H9 (cell line): ENCODE measurements at regions not wholly inside any gene's neighbourhood (a gene's known extent, or its start where the extent isn't known, plus 50 kb on each side); places are given as distances from the start of the nearest gene placed in this dataset.
"Not testable (repeated sequence)": the region's sequence is repeated elsewhere in the genome, so short reads cannot be mapped to it uniquely, and the experiment has no call there.

Source experiments
- DNase-seq: peaks from one replicate; pipeline ENCODE4 v3.0.0-alpha.2; 2017
- H2AFZ ChIP-seq: one replicate; pipeline ENCODE4 v1.6.1; 2013; ENCODE audit warnings: mild to moderate bottlenecking, low read length, control low read depth, moderate library complexity
- H2AK5ac ChIP-seq: 2 replicates; pipeline ENCODE4 v1.6.1; 2013; ENCODE audit warnings: low read length, control low read depth, mixed read lengths; ENCODE audit not compliant: insufficient read length
- H2BK120ac ChIP-seq: one replicate; pipeline ENCODE4 v1.6.1; 2013; ENCODE audit warnings: low read depth, mild to moderate bottlenecking, low read length, control low read depth, inconsistent platforms; ENCODE audit not compliant: poor library complexity, severe bottlenecking
- H2BK12ac ChIP-seq: 2 replicates; pipeline ENCODE4 v1.6.1; 2013; ENCODE audit warnings: low read length, control low read depth, mixed read lengths, low read depth; ENCODE audit not compliant: insufficient read length
- H2BK15ac ChIP-seq: 2 replicates; pipeline ENCODE4 v1.6.1; 2013; ENCODE audit warnings: low read depth, low read length, control low read depth
- H2BK20ac ChIP-seq: one replicate; pipeline ENCODE4 v1.6.1; 2013; ENCODE audit warnings: low read depth, mild to moderate bottlenecking, low read length, control low read depth, inconsistent platforms; ENCODE audit not compliant: poor library complexity, severe bottlenecking
- H2BK5ac ChIP-seq: 2 replicates; pipeline ENCODE4 v1.6.1; 2013; ENCODE audit warnings: low read length, control low read depth, mixed read lengths; ENCODE audit not compliant: insufficient read length
- H3K14ac ChIP-seq: 2 replicates; pipeline ENCODE4 v1.6.1; 2013; ENCODE audit warnings: low read length, control low read depth; ENCODE audit not compliant: insufficient read depth
- H3K18ac ChIP-seq: 2 replicates; pipeline ENCODE4 v1.6.1; 2013; ENCODE audit warnings: low read depth, mild to moderate bottlenecking, mixed read lengths, low read length, control low read depth; ENCODE audit not compliant: insufficient read length
- H3K23ac ChIP-seq: 2 replicates; pipeline ENCODE4 v1.6.1; 2013; ENCODE audit warnings: low read length, control low read depth, mixed read lengths, low read depth; ENCODE audit not compliant: insufficient read length
- H3K23me2 ChIP-seq: 2 replicates; pipeline ENCODE4 v1.6.1; 2013; ENCODE audit warnings: low read depth, mild to moderate bottlenecking, mixed read lengths, low read length, control low read depth; ENCODE audit not compliant: insufficient read length, poor library complexity, severe bottlenecking
- H3K27ac ChIP-seq: 2 replicates; pipeline ENCODE4 v1.5.1; 2013; ENCODE audit warnings: low read length, control low read depth, mixed read lengths, low read depth; ENCODE audit not compliant: insufficient read length
- H3K27me3 ChIP-seq: 2 replicates; pipeline ENCODE4 v1.6.1; 2013; ENCODE audit warnings: low read length, control low read depth, inconsistent platforms; ENCODE audit not compliant: insufficient read depth
- H3K4ac ChIP-seq: 2 replicates; pipeline ENCODE4 v1.6.1; 2013; ENCODE audit warnings: low read depth, mild to moderate bottlenecking, control low read depth, inconsistent platforms, low read length, moderate library complexity
- H3K4me1 ChIP-seq: 2 replicates; pipeline ENCODE4 v1.6.1; 2013; ENCODE audit warnings: low read length, control low read depth, inconsistent platforms; ENCODE audit not compliant: insufficient read depth
- H3K4me2 ChIP-seq: 2 replicates; pipeline ENCODE4 v1.6.1; 2013; ENCODE audit warnings: low read length, control low read depth, mixed read lengths; ENCODE audit not compliant: insufficient read length, insufficient read depth
- H3K56ac ChIP-seq: 2 replicates; pipeline ENCODE4 v1.6.1; 2013; ENCODE audit warnings: low read depth, mild to moderate bottlenecking, mixed read lengths, low read length, control low read depth; ENCODE audit not compliant: insufficient read length
- H3K79me1 ChIP-seq: 2 replicates; pipeline ENCODE4 v1.6.1; 2013; ENCODE audit warnings: low read depth, mild to moderate bottlenecking, moderate library complexity, low read length, control low read depth, inconsistent platforms; ENCODE audit not compliant: insufficient read depth, poor library complexity, severe bottlenecking
- H3K79me2 ChIP-seq: 2 replicates; pipeline ENCODE4 v1.6.1; 2013; ENCODE audit warnings: low read length, control low read depth, inconsistent platforms; ENCODE audit not compliant: insufficient read depth
- H3K9ac ChIP-seq: 2 replicates; pipeline ENCODE4 v1.6.1; 2013; ENCODE audit warnings: low read length, control low read depth, mixed read lengths; ENCODE audit not compliant: insufficient read length; ENCODE audit errors: extremely low read depth
- H3K9me3 ChIP-seq: one replicate; pipeline ENCODE4 v1.6.1; 2013; ENCODE audit warnings: low read depth, low read length, inconsistent platforms; ENCODE audit not compliant: control insufficient read depth
- H3T11ph ChIP-seq: one replicate; pipeline ENCODE4 v1.6.1; 2013; ENCODE audit warnings: mild to moderate bottlenecking, low read length, control low read depth, inconsistent platforms
- H4K20me1 ChIP-seq: one replicate; pipeline ENCODE4 v1.6.1; 2013; ENCODE audit not compliant: control insufficient read depth, insufficient read length, insufficient read depth
- H4K5ac ChIP-seq: 2 replicates; pipeline ENCODE4 v1.6.1; 2013; ENCODE audit warnings: low read depth, mild to moderate bottlenecking, mixed read lengths, low read length, control low read depth; ENCODE audit not compliant: insufficient read length
- H4K8ac ChIP-seq: replicated peaks from 2 replicates; pipeline ENCODE4 v1.6.1; 2013; ENCODE audit warnings: low read length, control low read depth, mixed read lengths, low read depth; ENCODE audit not compliant: insufficient read length
- H4K91ac ChIP-seq: 2 replicates; pipeline ENCODE4 v1.6.1; 2013; ENCODE audit warnings: low read depth, mild to moderate bottlenecking, moderate library complexity, mixed read lengths, low read length, control low read depth; ENCODE audit not compliant: insufficient read length
- H3K27ac Mint-ChIP-seq, 3 experiments: 2 replicates in 2 of 3; 3 replicates in 1 of 3; pipeline ENCODE4 v1.8.0; 2020 to 2021; ENCODE audit warnings: mixed read lengths in 3 of 3, mild to moderate bottlenecking in 1 of 3, moderate library complexity in 1 of 3
- H3K27me3 Mint-ChIP-seq: 2 replicates; pipeline ENCODE4 v1.8.0; 2021; ENCODE audit warnings: low read depth, mild to moderate bottlenecking, moderate library complexity, mixed read lengths
- H3K36me3 Mint-ChIP-seq, 3 experiments: 2 replicates in 2 of 3; 3 replicates in 1 of 3; pipeline ENCODE4 v1.8.0; 2020 to 2021; ENCODE audit warnings: low read depth in 3 of 3, mixed read lengths in 3 of 3; ENCODE audit not compliant: insufficient read depth in 1 of 3
- H3K4me1 Mint-ChIP-seq, 2 experiments: 2 replicates each; pipeline ENCODE4 v1.8.0; 2020; ENCODE audit warnings: mixed read lengths in 2 of 2
- H3K4me3 Mint-ChIP-seq, 2 experiments: 2 replicates in 1 of 2; 3 replicates in 1 of 2; pipeline ENCODE4 v1.8.0; 2020 to 2021; ENCODE audit warnings: mild to moderate bottlenecking in 2 of 2, mixed read lengths in 2 of 2, moderate library complexity in 1 of 2
- H3K9me3 Mint-ChIP-seq, 2 experiments: 2 replicates in 1 of 2; 3 replicates in 1 of 2; pipeline ENCODE4 v1.8.0; 2020; ENCODE audit warnings: mild to moderate bottlenecking in 2 of 2, mixed read lengths in 2 of 2, moderate library complexity in 1 of 2
- WGBS: extraction: QIAGEN DNeasy Blood & Tissue Kit; methylation state at CpG from one replicate; pipeline ENCODE4 v1.1.7; 2013; ENCODE audit warnings: missing lambda C conversion rate, low lambda C conversion rate, mixed read lengths; ENCODE audit not compliant: insufficient read length; ENCODE audit errors: extremely low coverage; 5-methylcytosine and 5-hydroxymethylcytosine counted together
- TF ChIP-seq, protein P1 (sequence below): fragments of 200-600 bp; sonication (generic); conservative IDR thresholded peaks from 3 replicates; pipeline ENCODE4 v1.8.0; 2021; ENCODE audit warnings: antibody characterized with exemption, mild to moderate bottlenecking

DNA sequence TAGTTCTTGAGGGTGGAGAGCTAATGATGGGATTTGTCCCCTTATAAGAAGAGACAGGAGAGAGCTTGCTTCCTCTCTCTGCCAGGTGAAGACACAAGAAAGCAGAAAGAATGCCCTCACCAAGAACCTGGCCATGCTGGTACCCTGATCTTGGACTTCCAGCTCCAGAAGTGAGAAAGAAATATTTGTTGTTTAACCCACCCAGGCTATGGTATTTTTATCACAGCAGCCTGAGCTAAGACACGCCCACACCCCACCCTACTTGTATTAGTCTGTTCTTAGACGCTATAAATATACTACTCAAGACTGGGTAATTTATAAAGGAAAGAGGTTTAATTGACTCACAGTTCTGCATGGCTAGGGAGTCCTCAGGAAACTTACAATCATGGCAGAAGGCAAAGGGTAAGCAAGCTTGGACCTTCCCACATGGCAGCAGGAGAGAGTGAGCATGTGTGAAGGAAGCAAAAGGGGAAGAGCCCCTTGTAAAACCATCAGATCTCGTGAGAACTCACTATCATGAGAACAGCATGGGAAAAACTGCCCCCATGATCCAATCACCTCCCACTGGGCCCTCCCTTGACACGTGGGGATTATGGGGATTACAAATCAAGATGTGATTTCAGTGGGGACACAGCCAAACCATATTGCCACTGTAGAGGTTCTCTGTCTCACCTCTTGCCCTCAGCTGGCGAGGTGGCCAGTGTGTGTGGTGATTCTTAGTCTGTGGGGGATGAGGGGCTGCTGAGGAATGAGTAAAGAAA is 57.4 kb upstream of the RCBTB2 start:
- no peak overlapping the region for H2BK12ac ChIP-seq
- no peaks in the 10 kb centered on the region for H3K79me1 ChIP-seq
- no peaks in the 10 kb centered on the region for H3K79me2 ChIP-seq
- no peak overlapping the region for H2AFZ ChIP-seq
- H3K4me2 ChIP-seq: no peak overlapping the region
- H3K4me1 Mint-ChIP-seq: peaks cover 56 to 61% of the 10 kb centered on the region in 2 experiments
- peaks cover 2 to 31% (median 3%) of the 10 kb centered on the region in 3 experiments; a peak in 5 of 7 replicates for H3K36me3 Mint-ChIP-seq
- H2BK20ac ChIP-seq: no peak overlapping the region
- H3K27me3 ChIP-seq: no peaks in the 10 kb centered on the region
- no peaks in the 10 kb centered on the region for H3K9me3 ChIP-seq
- H4K5ac ChIP-seq: no peak overlapping the region
- H3K4me1 ChIP-seq: peaks cover 16% of the 10 kb centered on the region; the same call in 1 of the 2 replicates
- no peaks in the 10 kb centered on the region for H4K20me1 ChIP-seq
- H4K8ac ChIP-seq: no peak overlapping the region
- H2BK5ac ChIP-seq: no peak overlapping the region
- H3K9me3 Mint-ChIP-seq: peaks cover 11 to 16% of the 10 kb centered on the region in 2 experiments; a peak in 4 of 5 replicates
- no peak overlapping the region for H3K14ac ChIP-seq
- H3K23ac ChIP-seq: no peak overlapping the region
- H2AK5ac ChIP-seq: no peak overlapping the region
- H3K27me3 Mint-ChIP-seq: no peaks in the 10 kb centered on the region
- no peak overlapping the region for H3K27ac ChIP-seq
- no peak overlapping the region for H3K4me3 Mint-ChIP-seq
- no peak overlapping the region for H3T11ph ChIP-seq
- H3K18ac ChIP-seq: no peak overlapping the region
- H3K4ac ChIP-seq: no peak overlapping the region
- TF ChIP-seq, protein P1, sequence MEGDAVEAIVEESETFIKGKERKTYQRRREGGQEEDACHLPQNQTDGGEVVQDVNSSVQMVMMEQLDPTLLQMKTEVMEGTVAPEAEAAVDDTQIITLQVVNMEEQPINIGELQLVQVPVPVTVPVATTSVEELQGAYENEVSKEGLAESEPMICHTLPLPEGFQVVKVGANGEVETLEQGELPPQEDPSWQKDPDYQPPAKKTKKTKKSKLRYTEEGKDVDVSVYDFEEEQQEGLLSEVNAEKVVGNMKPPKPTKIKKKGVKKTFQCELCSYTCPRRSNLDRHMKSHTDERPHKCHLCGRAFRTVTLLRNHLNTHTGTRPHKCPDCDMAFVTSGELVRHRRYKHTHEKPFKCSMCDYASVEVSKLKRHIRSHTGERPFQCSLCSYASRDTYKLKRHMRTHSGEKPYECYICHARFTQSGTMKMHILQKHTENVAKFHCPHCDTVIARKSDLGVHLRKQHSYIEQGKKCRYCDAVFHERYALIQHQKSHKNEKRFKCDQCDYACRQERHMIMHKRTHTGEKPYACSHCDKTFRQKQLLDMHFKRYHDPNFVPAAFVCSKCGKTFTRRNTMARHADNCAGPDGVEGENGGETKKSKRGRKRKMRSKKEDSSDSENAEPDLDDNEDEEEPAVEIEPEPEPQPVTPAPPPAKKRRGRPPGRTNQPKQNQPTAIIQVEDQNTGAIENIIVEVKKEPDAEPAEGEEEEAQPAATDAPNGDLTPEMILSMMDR: no peak
- DNase-seq: no peak
- no peak overlapping the region for H3K56ac ChIP-seq
- no CpG with 5 or more reads among the region's 5 CpGs for WGBS
- no peaks in the 10 kb centered on the region for H3K23me2 ChIP-seq
- no peak overlapping the region for H3K9ac ChIP-seq
- no peak overlapping the region for H2BK120ac ChIP-seq
- no peak overlapping the region for H4K91ac ChIP-seq
- no peak overlapping the region for H2BK15ac ChIP-seq
- no peak overlapping the region for H3K27ac Mint-ChIP-seq

DNA sequence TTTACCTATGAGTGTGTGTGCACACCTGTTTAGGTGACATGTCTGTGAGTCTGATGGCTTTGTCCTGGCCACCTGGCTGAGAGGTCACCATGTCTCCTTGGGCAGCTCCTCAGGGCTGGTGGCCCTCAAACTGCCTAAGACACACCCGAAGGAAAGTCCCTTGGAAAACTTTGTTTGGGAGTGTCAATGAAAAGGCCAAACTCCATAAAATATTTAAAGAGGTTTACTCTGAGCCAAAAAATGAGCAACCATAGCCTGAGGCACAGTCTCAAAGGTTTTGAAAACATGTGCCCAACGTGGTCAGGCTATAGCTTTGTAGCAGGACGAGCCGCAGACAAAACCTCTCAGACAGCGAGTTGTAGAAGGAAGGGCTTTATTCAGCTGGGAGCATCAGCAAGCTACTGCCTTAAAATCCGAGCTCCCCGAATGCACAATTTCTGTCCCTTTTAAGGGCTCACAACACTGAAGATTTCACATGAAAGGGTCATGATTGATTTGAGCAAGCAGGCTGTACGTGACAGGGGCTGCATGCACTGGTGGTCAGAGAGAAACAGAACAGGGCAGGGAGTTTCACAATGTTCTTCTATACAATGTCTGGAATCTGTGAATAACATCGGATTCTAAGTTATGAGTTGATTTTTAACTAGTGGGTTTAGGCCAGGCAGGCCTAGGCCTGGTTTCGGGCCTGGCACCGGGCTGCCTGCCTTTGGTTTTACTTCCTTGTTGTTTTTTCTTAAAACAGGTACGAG is 58.4 kb upstream of the RCBTB2 start:
- not testable (repeated sequence) for H3K79me2 ChIP-seq, H4K5ac ChIP-seq, H3K9me3 ChIP-seq, H2BK5ac ChIP-seq, H2BK120ac ChIP-seq, H3K14ac ChIP-seq, H4K20me1 ChIP-seq, H3K27ac ChIP-seq, H3K23me2 ChIP-seq, H2BK20ac ChIP-seq, H4K8ac ChIP-seq, H3K9ac ChIP-seq, H3K27me3 Mint-ChIP-seq, H4K91ac ChIP-seq, H3K4me3 Mint-ChIP-seq, H3K18ac ChIP-seq, H3T11ph ChIP-seq, H3K23ac ChIP-seq, H2AFZ ChIP-seq, H3K56ac ChIP-seq, H2BK12ac ChIP-seq, H2AK5ac ChIP-seq, H3K79me1 ChIP-seq, DNase-seq, H3K4ac ChIP-seq, H3K4me2 ChIP-seq, H3K27me3 ChIP-seq, H2BK15ac ChIP-seq
- peak overlapping the region; percentile 21 to 90 (median 37); a peak in 6 of 7 replicates for H3K27ac Mint-ChIP-seq
- H3K4me1 Mint-ChIP-seq: peaks cover 56% of the 10 kb centered on the region in 2 experiments
- peaks cover 16% of the 10 kb centered on the region; the same call in 1 of the 2 replicates for H3K4me1 ChIP-seq
- peaks cover 2 to 31% (median 3%) of the 10 kb centered on the region in 3 experiments; a peak in 5 of 7 replicates for H3K36me3 Mint-ChIP-seq
- peaks cover 11 to 16% of the 10 kb centered on the region in 2 experiments; a peak in 4 of 5 replicates for H3K9me3 Mint-ChIP-seq
- WGBS: no CpG with 5 or more reads among the region's 12 CpGs
